ENCODE measurements at regions not wholly inside any gene's neighbourhood (a gene's known extent, or its start where the extent isn't known, plus 50 kb on each side); places are given as distances from the start of the nearest gene placed in this dataset.
"Not testable (repeated sequence)": the region's sequence is repeated elsewhere in the genome, so short reads cannot be mapped to it uniquely, and the experiment has no call there.

DNA sequence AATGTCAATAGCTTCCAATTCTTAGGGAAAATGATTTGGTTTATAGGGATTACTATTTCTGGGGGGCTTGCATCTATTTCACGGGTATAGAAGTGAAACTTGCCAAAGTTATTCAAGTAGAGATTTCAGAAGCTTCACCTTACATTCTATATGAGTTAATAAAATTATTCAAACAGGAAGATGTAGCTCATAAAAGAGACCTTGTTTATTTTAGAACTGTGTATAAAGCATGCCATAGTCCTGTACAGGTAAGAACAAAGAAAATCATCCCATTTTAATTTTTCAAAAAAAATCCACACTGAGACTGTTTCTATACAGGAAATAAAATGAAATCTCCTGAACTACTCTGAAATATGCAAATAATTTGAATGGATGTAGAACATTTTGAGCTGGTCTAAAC lies 834.7 kb downstream of the TRHDE start:
- H3K4me1 ChIP-seq (ENCODE audit: control insufficient read depth in 1 of 2, extremely low read depth in 1 of 2, insufficient read depth in 2 of 2, low read length in 2 of 2): no peaks in the 10 kb centered on the region
- Mint-ChIP-seq H3K27ac (no peak overlapping the region), H3K36me3 (no peaks in the 10 kb centered on the region), H3K4me3 (no peak overlapping the region), H3K9me3 (peaks cover 7 to 25% (median 12%) of the 10 kb centered on the region in 3 donors), H3K27me3 (no peaks in the 10 kb centered on the region), H3K4me1 (no peaks in the 10 kb centered on the region)
- H3K27ac ChIP-seq (ENCODE audit: low read length): no peak overlapping the region
- ChIA-PET POLR2A (no interaction called here), CTCF (no interaction called here)
- ATAC-seq (replicated peaks in 1 of 4) (no peak), DNase-seq (no peak)
- H3K27me3 ChIP-seq (replicated peaks in 1 of 2; ENCODE audit: control insufficient read depth in 2 of 2, extremely low read depth in 1 of 2, insufficient read depth in 2 of 2, low read length in 1 of 2): no peaks in the 10 kb centered on the region
- no CpG with 5 or more reads among the region's 1 CpG for WGBS (ENCODE audit: insufficient coverage)
- H3K4me3 ChIP-seq (ENCODE audit: control insufficient read depth in 1 of 2, extremely low read depth in 1 of 2, low read length in 1 of 2): no peak overlapping the region
- no peaks in the 10 kb centered on the region for H3K9me3 ChIP-seq
- no peaks in the 10 kb centered on the region for H3K36me3 ChIP-seq (ENCODE audit: control insufficient read depth in 2 of 2, extremely low read depth in 1 of 2, insufficient read depth in 1 of 2, low read length in 1 of 2)

DNA sequence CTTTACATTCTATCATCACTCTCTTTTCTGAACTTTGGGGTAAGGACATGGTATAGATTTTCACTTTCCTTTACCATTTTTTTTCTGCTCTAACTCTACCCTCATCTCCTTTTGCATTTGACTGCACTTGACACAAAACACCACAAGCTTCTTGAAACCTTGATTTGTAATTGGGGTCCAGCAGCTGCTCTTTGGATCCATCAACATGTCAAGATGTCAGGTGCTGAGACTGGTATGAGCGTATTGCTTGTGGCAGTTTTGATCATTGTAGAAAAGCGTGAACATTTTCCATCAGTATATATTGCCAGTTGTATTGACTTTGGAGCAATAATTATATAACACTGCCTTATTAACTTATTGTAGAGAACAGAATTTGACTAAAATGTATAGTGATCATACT lies 838.6 kb downstream of the TRHDE start:
- no peak for ATAC-seq (replicated peaks in 1 of 4)

DNA sequence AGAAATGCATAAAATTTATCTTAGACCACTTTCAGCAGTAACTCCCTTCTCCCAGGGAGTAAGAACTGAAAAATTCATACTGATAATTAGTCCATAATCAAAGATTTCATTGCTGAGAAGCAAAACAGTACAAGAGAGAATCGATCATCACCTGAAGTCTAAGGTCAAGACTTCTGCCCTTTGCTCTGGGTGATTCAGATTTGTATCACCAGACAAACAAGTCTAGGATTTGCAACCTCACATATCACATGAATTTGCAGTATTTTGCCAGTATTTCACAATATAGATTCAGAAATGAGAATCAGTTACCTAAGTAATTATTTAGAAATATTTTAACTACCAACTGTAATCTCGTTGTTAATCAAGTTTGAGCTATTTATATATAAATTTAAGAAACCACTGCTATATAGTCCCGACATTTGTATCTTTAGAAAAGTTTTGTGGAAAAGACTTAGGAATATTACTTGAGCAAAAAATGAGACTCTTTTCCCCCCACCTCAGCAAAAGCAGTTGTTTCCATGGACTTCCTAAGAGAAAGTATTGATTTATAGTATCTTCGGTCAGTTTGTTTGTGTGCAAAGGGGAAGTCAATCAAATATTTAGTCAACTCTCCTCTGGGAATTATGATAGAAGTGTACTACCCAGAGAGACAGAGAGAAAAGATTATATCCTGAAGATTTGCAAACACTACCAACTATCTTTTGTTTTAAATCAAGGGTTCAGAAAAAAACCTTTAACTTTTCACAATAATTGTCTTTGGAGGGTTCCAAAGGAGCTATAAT lies 840.1 kb downstream of the TRHDE start:
- H3K4me3 Mint-ChIP-seq: no peak overlapping the region
- peaks cover 10 to 17% (median 13%) of the 10 kb centered on the region in 3 donors for H3K9me3 Mint-ChIP-seq
- H3K36me3 ChIP-seq (ENCODE audit: control insufficient read depth in 2 of 2, extremely low read depth in 1 of 2, insufficient read depth in 1 of 2, low read length in 1 of 2): no peaks in the 10 kb centered on the region
- ATAC-seq (replicated peaks in 1 of 4): no peak
- no peak for DNase-seq
- H3K36me3 Mint-ChIP-seq: no peaks in the 10 kb centered on the region
- H3K27me3 Mint-ChIP-seq: no peaks in the 10 kb centered on the region
- POLR2A ChIA-PET: no interaction called here
- H3K27ac Mint-ChIP-seq: no peak overlapping the region
- peaks cover 2% of the 10 kb centered on the region for H3K9me3 ChIP-seq
- no peaks in the 10 kb centered on the region for H3K27me3 ChIP-seq (replicated peaks in 1 of 2; ENCODE audit: control insufficient read depth in 2 of 2, extremely low read depth in 1 of 2, insufficient read depth in 2 of 2, low read length in 1 of 2)
- H3K4me1 Mint-ChIP-seq: no peaks in the 10 kb centered on the region
- WGBS (ENCODE audit: insufficient coverage): no CpG with 5 or more reads among the region's 4 CpGs
- H3K4me1 ChIP-seq (ENCODE audit: control insufficient read depth in 1 of 2, extremely low read depth in 1 of 2, insufficient read depth in 2 of 2, low read length in 2 of 2): no peaks in the 10 kb centered on the region
- CTCF ChIA-PET: interaction anchor here in 1 of 2 donors (0.6 kb wide), 1 partner anchor 419 kb away, joined by 3 read pairs; no protein-coding TSS in a partner anchor
- H3K4me3 ChIP-seq (ENCODE audit: control insufficient read depth in 1 of 2, extremely low read depth in 1 of 2, low read length in 1 of 2): no peak overlapping the region
- H3K27ac ChIP-seq (ENCODE audit: low read length): no peak overlapping the region

More for the DNA sequence above, 838.6 kb downstream of the TRHDE start:
- Histone ChIP-seq H3K9me3 (peaks cover 2% of the 10 kb centered on the region), H3K4me1 (ENCODE audit: control insufficient read depth in 1 of 2, extremely low read depth in 1 of 2, insufficient read depth in 2 of 2, low read length in 2 of 2) (no peaks in the 10 kb centered on the region), H3K36me3 (ENCODE audit: control insufficient read depth in 2 of 2, extremely low read depth in 1 of 2, insufficient read depth in 1 of 2, low read length in 1 of 2) (no peaks in the 10 kb centered on the region), H3K27me3 (replicated peaks in 1 of 2; ENCODE audit: control insufficient read depth in 2 of 2, extremely low read depth in 1 of 2, insufficient read depth in 2 of 2, low read length in 1 of 2) (no peaks in the 10 kb centered on the region), H3K27ac (ENCODE audit: low read length) (no peak overlapping the region), H3K4me3 (ENCODE audit: control insufficient read depth in 1 of 2, extremely low read depth in 1 of 2, low read length in 1 of 2) (no peak overlapping the region)
- DNase-seq: no peak
- no peaks in the 10 kb centered on the region for H3K4me1 Mint-ChIP-seq
- ChIA-PET POLR2A (interaction anchor here in 1 of 2 donors (0.7 kb wide), 1 partner anchor 10 kb away, joined by 3 read pairs; no protein-coding TSS in a partner anchor), CTCF (no interaction called here)
- H3K4me3 Mint-ChIP-seq: no peak overlapping the region
- H3K27me3 Mint-ChIP-seq: no peaks in the 10 kb centered on the region
- peak overlapping the region in 1 of 2 donors; percentile 29 for H3K27ac Mint-ChIP-seq
- WGBS (ENCODE audit: insufficient coverage): no CpG with 5 or more reads among the region's 2 CpGs
- H3K9me3 Mint-ChIP-seq: peaks cover 10 to 17% (median 13%) of the 10 kb centered on the region in 3 donors
- no peaks in the 10 kb centered on the region for H3K36me3 Mint-ChIP-seq

DNA sequence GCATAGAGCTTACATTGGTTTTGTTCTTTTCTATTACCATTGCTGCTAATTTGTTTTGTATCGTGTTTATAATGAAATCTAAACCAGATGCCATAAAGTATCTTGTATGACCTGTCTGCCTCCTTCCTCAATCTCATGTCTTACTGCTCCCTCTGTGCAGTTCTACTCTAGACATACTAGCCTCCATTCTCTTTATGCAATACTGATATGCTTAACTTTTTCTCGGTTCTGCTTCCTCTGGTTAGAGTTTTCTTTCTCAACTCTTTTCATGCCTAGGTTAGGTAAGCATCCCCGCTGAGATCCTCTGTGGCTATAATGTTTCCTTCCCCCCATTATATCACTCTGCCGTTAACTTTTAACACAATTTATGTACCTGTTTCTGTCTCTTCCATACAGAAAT lies 852.3 kb downstream of the TRHDE start:
- no peak overlapping the region for H3K4me3 Mint-ChIP-seq
- H3K36me3 ChIP-seq (ENCODE audit: control insufficient read depth in 2 of 2, extremely low read depth in 1 of 2, insufficient read depth in 1 of 2, low read length in 1 of 2): no peaks in the 10 kb centered on the region
- no peak for DNase-seq
- WGBS (ENCODE audit: insufficient coverage): no CpG with 5 or more reads among the region's 4 CpGs
- no peaks in the 10 kb centered on the region for H3K4me1 Mint-ChIP-seq
- H3K4me1 ChIP-seq (ENCODE audit: control insufficient read depth in 1 of 2, extremely low read depth in 1 of 2, insufficient read depth in 2 of 2, low read length in 2 of 2): no peaks in the 10 kb centered on the region
- H3K27me3 Mint-ChIP-seq: no peaks in the 10 kb centered on the region
- ChIA-PET POLR2A (no interaction called here), CTCF (no interaction called here)
- no peaks in the 10 kb centered on the region for H3K27me3 ChIP-seq (replicated peaks in 1 of 2; ENCODE audit: control insufficient read depth in 2 of 2, extremely low read depth in 1 of 2, insufficient read depth in 2 of 2, low read length in 1 of 2)
- no peak overlapping the region for H3K27ac Mint-ChIP-seq
- H3K9me3 ChIP-seq: peaks cover 3% of the 10 kb centered on the region
- no peaks in the 10 kb centered on the region for H3K36me3 Mint-ChIP-seq
- H3K4me3 ChIP-seq (ENCODE audit: control insufficient read depth in 1 of 2, extremely low read depth in 1 of 2, low read length in 1 of 2): no peak overlapping the region
- H3K9me3 Mint-ChIP-seq: peaks cover 5 to 9% (median 8%) of the 10 kb centered on the region in 3 donors
- ATAC-seq (replicated peaks in 1 of 4): no peak
- no peak overlapping the region for H3K27ac ChIP-seq (ENCODE audit: low read length)

DNA sequence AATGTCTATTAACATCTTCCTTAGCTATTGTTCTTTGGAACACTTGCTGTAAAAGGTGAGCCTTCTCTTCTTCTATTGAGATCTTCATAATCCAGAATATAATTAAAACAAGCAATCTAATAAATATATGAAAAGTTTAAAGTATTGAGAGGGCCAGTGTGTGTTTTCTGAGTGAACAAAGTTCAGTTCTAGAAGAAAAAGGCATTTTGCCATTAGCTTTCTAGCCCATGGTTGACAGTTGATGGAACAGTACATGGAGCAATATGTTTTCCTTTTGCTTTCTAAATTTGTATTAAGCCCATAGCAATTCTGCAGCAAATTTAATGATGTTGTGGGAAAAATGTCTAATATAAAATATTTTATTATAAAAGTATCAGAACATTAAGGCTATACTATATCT lies 853.0 kb downstream of the TRHDE start:
- Mint-ChIP-seq H3K27ac (no peak overlapping the region), H3K36me3 (no peaks in the 10 kb centered on the region), H3K4me3 (no peak overlapping the region), H3K9me3 (peaks cover 4 to 12% (median 8%) of the 10 kb centered on the region in 3 donors), H3K27me3 (no peaks in the 10 kb centered on the region), H3K4me1 (no peaks in the 10 kb centered on the region)
- no peaks in the 10 kb centered on the region for H3K4me1 ChIP-seq (ENCODE audit: control insufficient read depth in 1 of 2, extremely low read depth in 1 of 2, insufficient read depth in 2 of 2, low read length in 2 of 2)
- H3K9me3 ChIP-seq: peaks cover 3% of the 10 kb centered on the region
- DNase-seq: no peak
- ChIA-PET CTCF (no interaction called here), POLR2A (no interaction called here)
- H3K27ac ChIP-seq (ENCODE audit: low read length): no peak overlapping the region
- no peaks in the 10 kb centered on the region for H3K27me3 ChIP-seq (replicated peaks in 1 of 2; ENCODE audit: control insufficient read depth in 2 of 2, extremely low read depth in 1 of 2, insufficient read depth in 2 of 2, low read length in 1 of 2)
- H3K4me3 ChIP-seq (ENCODE audit: control insufficient read depth in 1 of 2, extremely low read depth in 1 of 2, low read length in 1 of 2): no peak overlapping the region
- ATAC-seq (replicated peaks in 1 of 4): no peak
- no peaks in the 10 kb centered on the region for H3K36me3 ChIP-seq (ENCODE audit: control insufficient read depth in 2 of 2, extremely low read depth in 1 of 2, insufficient read depth in 1 of 2, low read length in 1 of 2)

DNA sequence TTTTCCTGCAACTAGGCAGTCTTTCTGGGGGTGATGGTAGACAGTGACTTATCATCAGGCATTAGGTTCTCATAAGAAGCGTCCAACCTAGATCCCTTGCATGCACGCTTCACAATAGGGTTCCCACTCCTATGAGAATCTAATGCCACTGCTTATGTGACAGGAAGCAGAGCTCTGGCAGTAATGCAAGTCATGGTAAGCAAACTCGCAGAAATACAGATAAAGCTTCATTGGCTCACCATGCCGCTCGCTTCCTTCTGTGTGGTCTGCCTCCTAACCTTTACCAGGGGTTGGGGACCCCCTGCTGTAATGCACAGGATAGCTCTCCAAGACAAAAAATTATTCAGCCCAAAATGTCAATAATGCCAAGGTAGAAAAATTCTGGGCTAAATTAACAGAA lies 864.2 kb downstream of the TRHDE start:
- ATAC-seq (replicated peaks in 1 of 4) (no peak), DNase-seq (no peak)
- Mint-ChIP-seq H3K27me3 (no peaks in the 10 kb centered on the region), H3K27ac (no peak overlapping the region), H3K4me1 (no peaks in the 10 kb centered on the region), H3K9me3 (peaks cover 3 to 20% (median 6%) of the 10 kb centered on the region in 3 donors), H3K4me3 (no peak overlapping the region), H3K36me3 (no peaks in the 10 kb centered on the region)
- H3K9me3 ChIP-seq: no peaks in the 10 kb centered on the region
- 31% methylated on average over 3 of the region's 5 CpGs for WGBS (ENCODE audit: insufficient coverage)
- H3K27ac ChIP-seq (ENCODE audit: low read length): no peak overlapping the region
- H3K4me3 ChIP-seq (ENCODE audit: control insufficient read depth in 1 of 2, extremely low read depth in 1 of 2, low read length in 1 of 2): no peak overlapping the region
- no peaks in the 10 kb centered on the region for H3K4me1 ChIP-seq (ENCODE audit: control insufficient read depth in 1 of 2, extremely low read depth in 1 of 2, insufficient read depth in 2 of 2, low read length in 2 of 2)
- ChIA-PET POLR2A (no interaction called here), CTCF (no interaction called here)
- no peaks in the 10 kb centered on the region for H3K27me3 ChIP-seq (replicated peaks in 1 of 2; ENCODE audit: control insufficient read depth in 2 of 2, extremely low read depth in 1 of 2, insufficient read depth in 2 of 2, low read length in 1 of 2)
- no peaks in the 10 kb centered on the region for H3K36me3 ChIP-seq (ENCODE audit: control insufficient read depth in 2 of 2, extremely low read depth in 1 of 2, insufficient read depth in 1 of 2, low read length in 1 of 2)

DNA sequence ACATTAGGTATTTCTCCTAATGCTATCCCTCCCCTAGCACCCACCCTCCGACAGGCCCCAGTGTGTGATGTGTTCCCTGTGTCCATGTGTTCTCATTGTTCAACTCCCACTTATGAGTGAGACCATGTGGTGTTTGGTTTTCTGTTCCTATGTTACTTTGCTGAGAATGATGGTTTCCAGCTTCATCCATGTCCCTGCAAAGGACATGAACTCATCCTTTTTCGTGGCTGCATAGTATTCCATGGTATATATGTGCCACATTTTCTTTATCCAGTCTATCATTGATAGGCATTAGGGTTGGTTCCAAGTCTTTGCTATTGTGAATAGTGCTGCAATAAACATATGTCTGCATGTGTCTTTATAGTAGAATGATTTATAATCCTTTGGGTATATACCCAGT lies 867.5 kb downstream of the TRHDE start:
- H3K27ac Mint-ChIP-seq; H3K27me3 Mint-ChIP-seq; H3K27ac ChIP-seq (ENCODE audit: low read length); H3K4me1 ChIP-seq (ENCODE audit: control insufficient read depth in 1 of 2, extremely low read depth in 1 of 2, insufficient read depth in 2 of 2, low read length in 2 of 2); H3K9me3 ChIP-seq; H3K4me3 ChIP-seq (ENCODE audit: control insufficient read depth in 1 of 2, extremely low read depth in 1 of 2, low read length in 1 of 2); POLR2A ChIA-PET; ATAC-seq (replicated peaks in 1 of 4); H3K36me3 ChIP-seq (ENCODE audit: control insufficient read depth in 2 of 2, extremely low read depth in 1 of 2, insufficient read depth in 1 of 2, low read length in 1 of 2); DNase-seq; H3K36me3 Mint-ChIP-seq; H3K27me3 ChIP-seq (replicated peaks in 1 of 2; ENCODE audit: control insufficient read depth in 2 of 2, extremely low read depth in 1 of 2, insufficient read depth in 2 of 2, low read length in 1 of 2); CTCF ChIA-PET; H3K4me3 Mint-ChIP-seq; H3K4me1 Mint-ChIP-seq: not testable (repeated sequence)
- WGBS (ENCODE audit: insufficient coverage): no CpG with 5 or more reads among the region's 2 CpGs
- H3K9me3 Mint-ChIP-seq: peaks cover 2 to 18% (median 3%) of the 10 kb centered on the region in 3 donors

Data from T-cell (primary cell).